Right atrium auricular region (tissue), 2 donors: ENCODE measurements at regions not wholly inside any gene's neighbourhood (a gene's known extent, or its start where the extent isn't known, plus 50 kb on each side); places are given as distances from the start of the nearest gene placed in this dataset.

Experiments used
- DNase-seq: peaks from one replicate; pipeline ENCODE4 v3.0.0-alpha.2; 2019; ENCODE audit warnings: low spot score
- H3K27ac ChIP-seq, 2 donors: fragments of 200-600 bp; sonication (generic); 1 replicate in 1 of 2; 2 replicates in 1 of 2; pipeline ENCODE4 v1.5.1; 2016 to 2019
- H3K27me3 ChIP-seq, 2 donors: fragments of 200-600 bp; sonication (generic); one replicate each; pipeline versions ENCODE4 v1.5.1 to v1.6.0; 2017 to 2019
- H3K36me3 ChIP-seq: fragments of 200-600 bp; sonication (generic); one replicate; pipeline ENCODE4 v1.5.1; 2016
- H3K4me1 ChIP-seq, 2 donors: fragments of 200-600 bp; sonication (generic); one replicate each; pipeline versions ENCODE4 v1.5.1 to v1.6.0; 2017 to 2019
- H3K4me3 ChIP-seq, 2 donors: fragments of 200-600 bp; sonication (generic); 1 replicate in 1 of 2; 2 replicates in 1 of 2; pipeline ENCODE4 v1.5.1; 2017 to 2019; ENCODE audit warnings: mild to moderate bottlenecking in 1 of 2, moderate library complexity in 1 of 2
- H3K9me3 ChIP-seq, 2 donors: fragments of 200-600 bp; sonication (generic); one replicate each; pipeline ENCODE4 v1.5.1; 2019
- TF ChIP-seq, protein P1 (sequence below), 2 donors: fragments of 200-600 bp; sonication (generic); IDR thresholded peaks; one replicate each; pipeline ENCODE4 v1.5.1; 2019; ENCODE audit warnings: antibody characterized with exemption in 2 of 2

DNA sequence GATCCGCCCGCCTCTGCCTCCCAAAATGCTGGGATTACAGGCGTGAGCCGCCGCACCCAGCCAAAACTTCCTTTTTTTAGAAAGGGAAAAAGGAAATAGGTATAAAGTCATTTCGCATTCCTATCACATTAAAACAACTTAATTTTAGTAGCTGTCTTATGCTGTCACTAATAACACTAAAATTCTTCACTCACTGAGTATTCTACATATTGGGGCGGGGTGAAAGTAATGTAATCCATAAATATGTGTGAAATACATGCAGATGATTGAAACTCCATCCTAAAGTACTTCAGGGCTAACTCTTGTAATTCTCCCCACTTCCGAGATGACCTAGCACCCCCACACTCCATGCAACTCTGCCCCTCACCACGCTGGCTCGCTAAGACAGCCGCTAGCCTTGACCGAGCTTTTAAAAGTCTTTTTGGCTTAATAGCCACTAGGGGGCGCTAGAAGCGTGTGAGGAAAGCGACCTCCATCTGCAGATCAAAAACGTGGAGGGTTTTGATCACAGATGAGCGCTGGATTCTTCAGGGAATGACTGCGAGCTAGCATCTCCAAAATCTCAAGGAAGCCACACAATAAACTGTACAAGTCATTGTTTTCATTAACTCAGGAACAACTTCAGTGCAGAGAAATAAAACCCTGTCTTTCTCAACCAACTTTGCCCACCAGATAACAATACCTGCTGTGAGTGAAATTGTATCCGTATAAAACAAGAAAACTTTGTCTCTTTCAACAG is 129.3 kb upstream of the IGF1R start:
- H3K27ac ChIP-seq, result no peak overlapping the region
- peaks cover 0 to 7% of the 10 kb centered on the region in 2 donors for H3K4me1 ChIP-seq
- no peak overlapping the region for H3K4me3 ChIP-seq
- no peaks in the 10 kb centered on the region for H3K9me3 ChIP-seq
- H3K27me3 ChIP-seq, result no peaks in the 10 kb centered on the region
- H3K36me3 ChIP-seq, result no peaks in the 10 kb centered on the region
- TF ChIP-seq, protein P1, sequence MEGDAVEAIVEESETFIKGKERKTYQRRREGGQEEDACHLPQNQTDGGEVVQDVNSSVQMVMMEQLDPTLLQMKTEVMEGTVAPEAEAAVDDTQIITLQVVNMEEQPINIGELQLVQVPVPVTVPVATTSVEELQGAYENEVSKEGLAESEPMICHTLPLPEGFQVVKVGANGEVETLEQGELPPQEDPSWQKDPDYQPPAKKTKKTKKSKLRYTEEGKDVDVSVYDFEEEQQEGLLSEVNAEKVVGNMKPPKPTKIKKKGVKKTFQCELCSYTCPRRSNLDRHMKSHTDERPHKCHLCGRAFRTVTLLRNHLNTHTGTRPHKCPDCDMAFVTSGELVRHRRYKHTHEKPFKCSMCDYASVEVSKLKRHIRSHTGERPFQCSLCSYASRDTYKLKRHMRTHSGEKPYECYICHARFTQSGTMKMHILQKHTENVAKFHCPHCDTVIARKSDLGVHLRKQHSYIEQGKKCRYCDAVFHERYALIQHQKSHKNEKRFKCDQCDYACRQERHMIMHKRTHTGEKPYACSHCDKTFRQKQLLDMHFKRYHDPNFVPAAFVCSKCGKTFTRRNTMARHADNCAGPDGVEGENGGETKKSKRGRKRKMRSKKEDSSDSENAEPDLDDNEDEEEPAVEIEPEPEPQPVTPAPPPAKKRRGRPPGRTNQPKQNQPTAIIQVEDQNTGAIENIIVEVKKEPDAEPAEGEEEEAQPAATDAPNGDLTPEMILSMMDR (IDR thresholded peaks at IDR 0.05), result peak; percentile 66 to 97
- DNase-seq, result no peak

DNA sequence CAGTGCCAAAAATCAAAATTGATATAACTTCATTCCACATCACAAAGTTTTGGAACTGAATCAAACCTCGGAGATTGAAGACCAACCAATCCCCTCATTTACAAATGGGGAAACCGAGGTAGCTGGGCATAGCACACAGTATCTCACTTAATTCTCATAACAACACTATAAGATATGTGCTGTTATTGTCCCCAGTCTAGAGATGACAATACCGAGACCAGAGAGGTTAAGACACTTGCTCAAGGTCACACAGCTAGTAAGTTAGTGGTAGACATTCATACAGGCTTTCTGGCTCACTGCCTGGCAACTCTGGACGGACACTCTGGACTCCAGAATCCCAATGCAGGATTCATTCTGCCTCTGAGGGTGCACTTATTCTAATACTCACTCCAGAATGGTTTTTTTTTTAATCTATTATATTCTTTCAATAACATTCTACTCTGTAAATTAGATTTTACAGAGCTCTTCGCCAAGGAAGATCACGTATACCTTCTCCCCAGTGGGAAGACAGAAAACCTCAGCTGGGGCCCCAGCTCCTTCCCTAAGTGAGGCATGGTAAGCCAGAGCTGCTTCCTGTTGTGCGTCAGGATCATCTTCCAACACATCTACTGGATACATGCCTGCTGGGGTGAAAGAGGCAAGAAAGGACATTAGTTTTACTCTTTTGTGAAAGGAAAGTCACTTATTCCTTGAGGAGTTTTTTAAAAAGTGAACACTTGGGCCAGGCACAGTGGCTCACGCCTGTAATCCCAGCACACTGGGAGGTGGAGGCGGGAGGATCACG is 128.4 kb upstream of the IGF1R start:
- Histone ChIP-seq H3K4me3 (no peak overlapping the region), H3K36me3 (no peaks in the 10 kb centered on the region), H3K27ac (no peak overlapping the region), H3K9me3 (no peaks in the 10 kb centered on the region), H3K4me1 (peaks cover 0 to 7% of the 10 kb centered on the region in 2 donors), H3K27me3 (no peaks in the 10 kb centered on the region)
- TF ChIP-seq, protein P1 (IDR thresholded peaks at IDR 0.05), result no peak
- DNase-seq, result peak; percentile 34

DNA sequence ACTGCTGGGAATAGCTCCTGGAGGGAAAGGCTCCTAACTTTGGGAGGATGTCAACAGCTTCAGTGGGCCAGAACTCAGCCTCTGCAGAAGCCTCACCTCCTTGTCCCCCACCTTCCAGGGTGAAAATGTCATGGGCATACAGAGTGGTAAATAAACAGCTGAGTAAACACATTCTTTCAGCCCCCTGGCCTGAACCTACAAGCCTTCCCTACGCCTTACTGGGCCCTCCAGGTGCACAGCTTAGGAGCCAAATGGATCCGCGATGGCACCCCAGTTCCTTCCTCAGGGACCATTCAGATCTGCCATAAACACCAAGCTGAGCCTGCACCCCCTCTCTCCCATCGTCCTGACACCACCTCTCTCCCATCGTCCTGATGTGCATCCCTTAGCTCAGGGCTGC is 126.2 kb upstream of the IGF1R start:
- TF ChIP-seq, protein P1 (IDR thresholded peaks at IDR 0.05), result no peak
- no peak overlapping the region for H3K4me3 ChIP-seq
- H3K27ac ChIP-seq, result no peak overlapping the region
- peaks cover 0 to 7% of the 10 kb centered on the region in 2 donors for H3K4me1 ChIP-seq
- H3K9me3 ChIP-seq, result no peaks in the 10 kb centered on the region
- no peaks in the 10 kb centered on the region for H3K27me3 ChIP-seq
- H3K36me3 ChIP-seq, result no peaks in the 10 kb centered on the region
- peak; percentile 42 for DNase-seq

DNA sequence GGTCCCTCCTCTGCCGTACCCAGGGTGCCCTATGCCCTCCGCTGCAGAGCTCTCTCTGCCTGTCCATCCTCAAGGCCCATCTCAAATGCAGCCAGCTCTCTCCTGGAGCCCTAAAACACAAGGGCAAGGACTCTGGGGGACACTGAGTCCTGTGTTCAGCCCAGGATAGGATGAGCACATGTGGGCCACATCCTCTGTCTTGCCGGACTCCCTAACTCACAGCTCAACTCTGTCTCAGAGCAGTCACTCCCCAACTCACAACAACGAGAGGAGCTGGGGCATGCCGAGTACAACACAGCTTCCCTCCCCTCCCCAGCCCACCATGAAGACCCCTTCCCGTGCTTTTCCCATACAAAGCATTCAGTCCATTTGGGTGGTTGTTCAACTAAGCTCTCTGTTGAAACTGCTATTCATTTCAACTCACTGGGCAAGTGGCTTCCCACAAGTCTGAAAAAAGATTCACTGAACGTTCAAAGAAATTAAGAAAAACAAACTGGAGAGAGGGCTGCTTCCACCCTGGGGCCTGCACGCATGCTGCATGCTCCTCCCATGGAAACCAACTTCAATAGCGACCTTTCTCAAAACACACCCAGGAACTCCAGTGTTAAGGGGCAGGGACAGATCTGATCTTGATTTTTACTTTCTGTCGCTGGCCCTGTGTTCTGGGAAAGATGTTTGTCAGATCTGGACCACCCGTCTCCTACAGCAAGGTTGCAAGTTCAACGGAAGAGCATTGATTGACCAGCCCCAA is 124.3 kb upstream of the IGF1R start:
- Histone ChIP-seq H3K27ac (no peak overlapping the region), H3K9me3 (no peaks in the 10 kb centered on the region), H3K36me3 (no peaks in the 10 kb centered on the region), H3K4me1 (peaks cover 0 to 2% of the 10 kb centered on the region in 2 donors), H3K27me3 (no peaks in the 10 kb centered on the region), H3K4me3 (no peak overlapping the region)
- DNase-seq, result no peak
- TF ChIP-seq, protein P1 (IDR thresholded peaks at IDR 0.05), result no peak

DNA sequence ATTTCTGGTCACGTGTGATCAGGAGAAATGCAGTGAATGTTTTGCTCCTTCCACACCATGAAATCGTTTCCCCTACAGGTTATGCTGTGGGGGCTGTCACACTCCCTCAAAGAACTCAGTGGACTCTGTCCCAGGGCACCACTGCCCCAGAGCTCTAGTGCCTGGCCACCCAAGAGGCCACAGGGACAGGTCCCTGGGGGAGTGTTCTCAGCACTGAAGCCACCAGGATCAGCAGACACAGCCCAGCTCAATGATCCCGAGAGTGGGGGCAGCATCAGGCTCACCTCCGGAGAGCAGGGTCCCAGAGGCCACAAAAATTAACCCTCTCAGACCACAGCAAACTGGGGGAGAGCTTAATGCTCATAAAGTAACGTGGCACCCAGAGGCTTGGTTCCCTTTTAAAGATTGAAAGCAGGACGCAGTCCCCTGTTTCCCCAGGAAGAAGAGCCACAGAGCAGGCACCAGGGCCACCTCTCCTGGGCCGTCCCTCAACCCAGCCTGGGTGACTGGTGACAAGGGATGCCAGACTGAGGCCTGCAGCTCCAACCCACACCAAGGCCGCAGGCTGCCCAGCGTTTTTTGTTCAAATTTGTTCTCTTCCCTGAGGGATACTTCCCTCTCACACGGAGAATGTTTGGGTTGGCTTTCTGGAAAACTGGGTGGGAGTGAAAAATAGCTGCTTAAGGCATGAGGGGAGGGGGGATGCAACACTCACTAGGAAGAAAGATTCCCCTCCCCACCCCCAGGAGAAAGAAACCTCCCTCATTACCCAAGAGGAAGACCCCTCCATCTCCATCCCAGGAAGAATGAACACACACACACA is 123.3 kb upstream of the IGF1R start:
- H3K4me1 ChIP-seq, result no peaks in the 10 kb centered on the region
- peak overlapping the region in 1 of 2 donors; percentile 19 for H3K27ac ChIP-seq
- H3K9me3 ChIP-seq, result no peaks in the 10 kb centered on the region
- DNase-seq, result no peak
- no peak overlapping the region for H3K4me3 ChIP-seq
- H3K36me3 ChIP-seq, result no peaks in the 10 kb centered on the region
- TF ChIP-seq, protein P1 (IDR thresholded peaks at IDR 0.05), result no peak
- H3K27me3 ChIP-seq, result no peaks in the 10 kb centered on the region
